Gastrocnemius medialis (tissue), 4 donors: ENCODE measurements at regions not wholly inside any gene's neighbourhood (a gene's known extent, or its start where the extent isn't known, plus 50 kb on each side); places are given as distances from the start of the nearest gene placed in this dataset.

Source experiments
- ATAC-seq, 2 donors: fragments of 150-250 bp; one replicate each; pipeline ENCODE4 v1.9.1; 2016
- DNase-seq, 2 donors: peaks; one replicate each; pipeline ENCODE4 v3.0.0-alpha.2; 2019
- H3K27ac ChIP-seq, 4 donors: fragments of 200-600 bp; sonication (generic); 1 replicate in 1 of 4; 2 replicates in 3 of 4; pipeline ENCODE4 v1.5.1; 2016 to 2018; ENCODE audit warnings: mild to moderate bottlenecking in 2 of 4, moderate library complexity in 1 of 4
- H3K27me3 ChIP-seq, 3 donors: fragments of 200-600 bp; sonication (generic) in 2 of 3; 1 replicate in 1 of 3; 2 replicates in 2 of 3; pipeline versions ENCODE4 v1.5.1 to v1.6.0; 2016 to 2019; ENCODE audit warnings: mild to moderate bottlenecking in 1 of 3, moderate library complexity in 1 of 3
- H3K36me3 ChIP-seq, 2 donors: fragments of 200-600 bp; sonication (generic) in 1 of 2; one replicate each; pipeline ENCODE4 v1.5.1; 2017 to 2018
- H3K4me1 ChIP-seq, 2 donors: fragments of 200-600 bp; sonication (generic) in 1 of 2; one replicate each; pipeline ENCODE4 v1.5.1; 2016 to 2017; ENCODE audit warnings: mild to moderate bottlenecking in 2 of 2
- H3K4me3 ChIP-seq, 4 donors: fragments of 200-600 bp; sonication (generic) in 3 of 4; 1 replicate in 1 of 4; 2 replicates in 3 of 4; pipeline ENCODE4 v1.5.1; 2016 to 2019; ENCODE audit warnings: mild to moderate bottlenecking in 2 of 4
- H3K9me3 ChIP-seq, 3 donors: fragments of 200-600 bp; sonication (generic) in 2 of 3; 1 replicate in 1 of 3; 2 replicates in 2 of 3; pipeline ENCODE4 v1.5.1; 2016 to 2019
- CTCF ChIP-seq, 5 experiments: fragments of 450-650 bp in 3 of 5; fragments of 200-600 bp in 2 of 5; sonication (generic) in 2 of 5; IDR thresholded peaks in 4 of 5; conservative IDR thresholded peaks in 1 of 5; 1 replicate in 4 of 5; 2 replicates in 1 of 5; pipeline ENCODE4 v1.5.1; 2016 to 2019; ENCODE audit warnings: antibody characterized with exemption in 5 of 5, mild to moderate bottlenecking in 3 of 5, moderate library complexity in 3 of 5
- POLR2A ChIP-seq, 2 donors: fragments of 450-650 bp; IDR thresholded peaks; one replicate each; pipeline ENCODE4 v1.6.1; 2017; ENCODE audit warnings: antibody characterized with exemption in 2 of 2, mild to moderate bottlenecking in 2 of 2, moderate library complexity in 2 of 2
- in situ Hi-C, 4 donors: fragments of 200-750 bp; cut with MboI; loops; one replicate each; pipeline versions ENCODE4 v1.15.0 to v1.8.0; 2017; ENCODE audit warnings: low sequenced_read_pairs in 4 of 4
- intact Hi-C: fragments of 100-400 bp; cut with DNase I; formaldehyde crosslinking; loops from one replicate; pipeline ENCODE4 v1.15.1; 2023; ENCODE audit warnings: low total_unique reads

DNA sequence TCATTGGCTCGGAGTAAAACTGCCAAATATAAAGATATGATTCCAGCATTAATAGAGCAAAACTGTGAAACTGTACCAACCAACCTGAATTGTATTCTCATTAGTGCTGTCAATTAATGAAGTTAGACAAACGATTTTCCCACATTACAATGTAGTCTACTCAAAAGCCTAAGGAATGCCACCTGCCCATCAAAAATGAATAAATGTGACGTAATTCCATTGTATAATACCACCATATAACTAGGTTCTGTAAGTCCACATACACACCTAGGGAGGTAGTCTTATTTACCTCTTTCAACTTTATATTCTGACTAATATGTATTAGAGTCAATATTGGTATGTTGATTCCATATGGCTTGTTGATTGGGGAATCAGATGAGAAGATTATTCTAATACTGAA is 76.2 kb downstream of the FAM76B start:
- Histone ChIP-seq H3K27ac (no peak overlapping the region), H3K27me3 (no peaks in the 10 kb centered on the region), H3K4me1 (no peaks in the 10 kb centered on the region), H3K4me3 (no peak overlapping the region), H3K36me3 (no peaks in the 10 kb centered on the region), H3K9me3 (no peaks in the 10 kb centered on the region)
- in situ Hi-C loops, result no loop called here
- DNase-seq (no peak), ATAC-seq (no peak)
- TF ChIP-seq POLR2A (IDR thresholded peaks at IDR 0.05) (no peak), CTCF (IDR thresholded peaks at IDR 0.05 in 4 of 5, conservative IDR thresholded peaks at IDR 0.05 in 1 of 5) (no peak)
- intact Hi-C loops, result no loop called here

- no peak overlapping the region for H3K27ac ChIP-seq
- ATAC-seq, result no peak
- intact Hi-C loops (no loop called here), in situ Hi-C loops (no loop called here)
- H3K4me1 ChIP-seq, result no peaks in the 10 kb centered on the region
- no peak overlapping the region for H3K4me3 ChIP-seq
- TF ChIP-seq CTCF (IDR thresholded peaks at IDR 0.05 in 4 of 5, conservative IDR thresholded peaks at IDR 0.05 in 1 of 5) (no peak), POLR2A (IDR thresholded peaks at IDR 0.05) (no peak)
- no peaks in the 10 kb centered on the region for H3K9me3 ChIP-seq
- H3K36me3 ChIP-seq, result no peaks in the 10 kb centered on the region
- H3K27me3 ChIP-seq, result no peaks in the 10 kb centered on the region
- DNase-seq, result no peak
These were observed 77.7 kb downstream of the FAM76B start for GRCh38 chr11:95711945-95712221.

GRCh38 chr11:95711162-95711944 is 78.2 kb downstream of the FAM76B start:
- TF ChIP-seq CTCF (IDR thresholded peaks at IDR 0.05 in 4 of 5, conservative IDR thresholded peaks at IDR 0.05 in 1 of 5), result no peak
- no peak for TF ChIP-seq POLR2A (IDR thresholded peaks at IDR 0.05)
- intact Hi-C loops, result no loop called here
- no peaks in the 10 kb centered on the region for H3K27me3 ChIP-seq
- DNase-seq (no peak), ATAC-seq (no peak)
- H3K27ac ChIP-seq, result no peak overlapping the region
- in situ Hi-C loops, result no loop called here
- no peaks in the 10 kb centered on the region for H3K36me3 ChIP-seq
- no peak overlapping the region for H3K4me3 ChIP-seq
- H3K4me1 ChIP-seq, result no peaks in the 10 kb centered on the region
- no peaks in the 10 kb centered on the region for H3K9me3 ChIP-seq

DNA sequence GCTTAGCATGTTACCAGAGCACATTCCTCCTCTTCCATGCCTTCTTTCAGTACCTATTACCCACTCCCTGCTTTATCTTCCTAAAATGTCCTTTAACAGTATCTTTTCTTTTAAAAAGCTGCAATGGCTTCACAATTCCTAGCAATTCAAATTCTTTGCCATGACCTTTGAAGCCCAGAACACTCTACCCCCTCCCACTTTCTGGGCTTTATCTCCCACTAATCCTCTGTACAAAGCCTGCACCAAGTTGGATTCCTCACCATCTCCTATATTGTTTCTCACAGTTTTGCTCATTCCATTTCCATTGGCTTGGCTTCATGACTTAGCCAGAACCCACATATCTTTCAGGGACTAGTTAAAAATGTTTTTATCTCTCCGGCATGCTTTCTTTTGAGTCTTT is 80.9 kb downstream of the FAM76B start:
- H3K9me3 ChIP-seq, result no peaks in the 10 kb centered on the region
- peaks cover 0 to 8% of the 10 kb centered on the region in 2 donors for H3K4me1 ChIP-seq
- intact Hi-C loops, result loop anchor here (5.0 kb wide), 2 partner anchors 196 to 476 kb away; partner anchors contain the start of gene SESN3
- no peaks in the 10 kb centered on the region for H3K27me3 ChIP-seq
- DNase-seq (no peak), ATAC-seq (no peak)
- H3K27ac ChIP-seq, result no peak overlapping the region
- TF ChIP-seq POLR2A (IDR thresholded peaks at IDR 0.05), result no peak
- no peak for TF ChIP-seq CTCF (IDR thresholded peaks at IDR 0.05 in 4 of 5, conservative IDR thresholded peaks at IDR 0.05 in 1 of 5)
- in situ Hi-C loops, result loop anchor here in 3 of 4 donors (5.0 to 10.0 kb wide), 4 partner anchors 544 to 634 kb away; no protein-coding TSS in a partner anchor
- no peaks in the 10 kb centered on the region for H3K36me3 ChIP-seq
- no peak overlapping the region for H3K4me3 ChIP-seq
